GM12891 (cell line): ENCODE measurements at regions not wholly inside any gene's neighbourhood (a gene's known extent, or its start where the extent isn't known, plus 50 kb on each side); places are given as distances from the start of the nearest gene placed in this dataset.

ENCODE experiments used
- POLR2A ChIP-seq: IDR thresholded peaks from 2 replicates; pipeline ENCODE4 v1.6.1; 2011; ENCODE audit warnings: low read depth, low read length, control low read depth
- POLR2AphosphoS5 ChIP-seq: IDR thresholded peaks from 2 replicates; pipeline ENCODE4 v1.6.1; 2011; ENCODE audit warnings: low read depth, low read length, control low read depth
- POU2F2 ChIP-seq: IDR thresholded peaks from 2 replicates; pipeline ENCODE4 v1.6.1; 2011; ENCODE audit warnings: low read depth, mild to moderate bottlenecking, control low read depth, low read length, moderate library complexity
- TAF1 ChIP-seq: IDR thresholded peaks from 2 replicates; pipeline ENCODE4 v1.6.1; 2011; ENCODE audit warnings: low read depth, low read length, control low read depth

- TF ChIP-seq POLR2AphosphoS5: no peak
- TF ChIP-seq POLR2A: no peak
- TF ChIP-seq POU2F2: no peak
- no peak for TF ChIP-seq TAF1
Observed at GRCh38 chr5:54732108-54732507, 214.5 kb downstream of the SNX18 start.
